ENCODE measurements at regions not wholly inside any gene's neighbourhood (a gene's known extent, or its start where the extent isn't known, plus 50 kb on each side); places are given as distances from the start of the nearest gene placed in this dataset.
"Not testable (repeated sequence)": the region's sequence is repeated elsewhere in the genome, so short reads cannot be mapped to it uniquely, and the experiment has no call there.

GRCh38 chr4:3874028-3874415 is 107.8 kb downstream of the ADRA2C start:
- H3K4me1 Mint-ChIP-seq (ENCODE audit: low read depth, unreplicated experiment): no peaks in the 10 kb centered on the region
- intact Hi-C loops (cut with micrococcal nuclease; ENCODE audit: unreplicated experiment): loop anchor here (10.0 kb wide), 1 partner anchor 89 kb away; no protein-coding TSS in a partner anchor
- no peak for TF ChIP-seq CTCF (IDR thresholded peaks at IDR 0.05; ENCODE audit: unreplicated experiment)
- no peaks in the 10 kb centered on the region for H3K36me3 Mint-ChIP-seq (ENCODE audit: insufficient read depth, unreplicated experiment)
- no peak for DNase-seq
- no peak overlapping the region for H3K27ac Mint-ChIP-seq (ENCODE audit: unreplicated experiment)
- CTCF ChIA-PET: no interaction called here
- BruUV-seq (replicated peaks): no TSS peak
- H3K9me3 Mint-ChIP-seq (ENCODE audit: low read depth, unreplicated experiment): peaks cover 5% of the 10 kb centered on the region
- H3K27me3 Mint-ChIP-seq (ENCODE audit: unreplicated experiment): peaks cover 76% of the 10 kb centered on the region
- H3K4me3 Mint-ChIP-seq (ENCODE audit: low read depth, unreplicated experiment): no peak overlapping the region

GRCh38 chr4:3874525-3875110 is 108.4 kb downstream of the ADRA2C start:
- CTCF ChIA-PET: interaction anchor here (0.7 kb wide), 1 partner anchor 249 kb away, joined by 3 read pairs; no protein-coding TSS in a partner anchor

GRCh38 chr4:3875466-3875865 is 109.3 kb downstream of the ADRA2C start:
- H3K4me1 Mint-ChIP-seq (ENCODE audit: low read depth, unreplicated experiment): no peaks in the 10 kb centered on the region
- BruUV-seq (replicated peaks): no TSS peak
- intact Hi-C loops (cut with micrococcal nuclease; ENCODE audit: unreplicated experiment): loop anchor here (10.0 kb wide), 1 partner anchor 91 kb away; no protein-coding TSS in a partner anchor
- no peak for DNase-seq
- H3K27me3 Mint-ChIP-seq (ENCODE audit: unreplicated experiment): peaks cover 84% of the 10 kb centered on the region
- H3K27ac Mint-ChIP-seq (ENCODE audit: unreplicated experiment): no peak overlapping the region
- H3K36me3 Mint-ChIP-seq (ENCODE audit: insufficient read depth, unreplicated experiment): no peaks in the 10 kb centered on the region
- peaks cover 5% of the 10 kb centered on the region for H3K9me3 Mint-ChIP-seq (ENCODE audit: low read depth, unreplicated experiment)
- CTCF ChIA-PET: interaction anchor here (0.7 kb wide), 1 partner anchor 250 kb away, joined by 3 read pairs; no protein-coding TSS in a partner anchor
- no peak for TF ChIP-seq CTCF (IDR thresholded peaks at IDR 0.05; ENCODE audit: unreplicated experiment)
- H3K4me3 Mint-ChIP-seq (ENCODE audit: low read depth, unreplicated experiment): no peak overlapping the region

More at GRCh38 chr4:3874525-3875110, 108.4 kb downstream of the ADRA2C start:
- no TSS peak for BruUV-seq (replicated peaks)
- H3K4me1 Mint-ChIP-seq (ENCODE audit: low read depth, unreplicated experiment): no peaks in the 10 kb centered on the region
- peaks cover 5% of the 10 kb centered on the region for H3K9me3 Mint-ChIP-seq (ENCODE audit: low read depth, unreplicated experiment)
- H3K27ac Mint-ChIP-seq (ENCODE audit: unreplicated experiment): no peak overlapping the region
- no peak for DNase-seq
- peaks cover 82% of the 10 kb centered on the region for H3K27me3 Mint-ChIP-seq (ENCODE audit: unreplicated experiment)
- H3K4me3 Mint-ChIP-seq (ENCODE audit: low read depth, unreplicated experiment): no peak overlapping the region
- no peaks in the 10 kb centered on the region for H3K36me3 Mint-ChIP-seq (ENCODE audit: insufficient read depth, unreplicated experiment)
- TF ChIP-seq CTCF (IDR thresholded peaks at IDR 0.05; ENCODE audit: unreplicated experiment): no peak
- intact Hi-C loops (cut with micrococcal nuclease; ENCODE audit: unreplicated experiment): loop anchor here (10.0 kb wide), 1 partner anchor 90 kb away; no protein-coding TSS in a partner anchor

GRCh38 chr4:3876057-3876845 is 110.1 kb downstream of the ADRA2C start:
- BruUV-seq (replicated peaks); H3K4me3 Mint-ChIP-seq (ENCODE audit: low read depth, unreplicated experiment); DNase-seq; H3K36me3 Mint-ChIP-seq (ENCODE audit: insufficient read depth, unreplicated experiment); H3K4me1 Mint-ChIP-seq (ENCODE audit: low read depth, unreplicated experiment); H3K27ac Mint-ChIP-seq (ENCODE audit: unreplicated experiment); H3K9me3 Mint-ChIP-seq (ENCODE audit: low read depth, unreplicated experiment): not testable (repeated sequence)
- CTCF ChIA-PET: interaction anchor here (0.7 kb wide), 1 partner anchor 893 kb away, joined by 4 read pairs; no protein-coding TSS in a partner anchor
- intact Hi-C loops (cut with micrococcal nuclease; ENCODE audit: unreplicated experiment): loop anchor here (10.0 kb wide), 1 partner anchor 91 kb away; no protein-coding TSS in a partner anchor
- peaks cover 84% of the 10 kb centered on the region for H3K27me3 Mint-ChIP-seq (ENCODE audit: unreplicated experiment)
